OCI-LY7 (cell line): ENCODE measurements at regions not wholly inside any gene's neighbourhood (a gene's known extent, or its start where the extent isn't known, plus 50 kb on each side); places are given as distances from the start of the nearest gene placed in this dataset.

ENCODE experiments used
- EZH2phosphoT487 ChIP-seq: fragments of 200-600 bp; sonication (generic); IDR thresholded peaks from 2 replicates; pipeline ENCODE4 v1.6.1; 2018; ENCODE audit warnings: low read depth, borderline replicate concordance, mild to moderate bottlenecking, mixed run types, antibody characterized with exemption, low read length, moderate library complexity, mixed read lengths
- TF ChIP-seq, protein P1 (sequence below): fragments of 200-600 bp; sonication (generic); conservative IDR thresholded peaks from 2 replicates; pipeline ENCODE4 v1.5.1; 2014; ENCODE audit warnings: mild to moderate bottlenecking, antibody characterized with exemption, low read length, moderate library complexity, mixed read lengths

- TF ChIP-seq, protein P1, sequence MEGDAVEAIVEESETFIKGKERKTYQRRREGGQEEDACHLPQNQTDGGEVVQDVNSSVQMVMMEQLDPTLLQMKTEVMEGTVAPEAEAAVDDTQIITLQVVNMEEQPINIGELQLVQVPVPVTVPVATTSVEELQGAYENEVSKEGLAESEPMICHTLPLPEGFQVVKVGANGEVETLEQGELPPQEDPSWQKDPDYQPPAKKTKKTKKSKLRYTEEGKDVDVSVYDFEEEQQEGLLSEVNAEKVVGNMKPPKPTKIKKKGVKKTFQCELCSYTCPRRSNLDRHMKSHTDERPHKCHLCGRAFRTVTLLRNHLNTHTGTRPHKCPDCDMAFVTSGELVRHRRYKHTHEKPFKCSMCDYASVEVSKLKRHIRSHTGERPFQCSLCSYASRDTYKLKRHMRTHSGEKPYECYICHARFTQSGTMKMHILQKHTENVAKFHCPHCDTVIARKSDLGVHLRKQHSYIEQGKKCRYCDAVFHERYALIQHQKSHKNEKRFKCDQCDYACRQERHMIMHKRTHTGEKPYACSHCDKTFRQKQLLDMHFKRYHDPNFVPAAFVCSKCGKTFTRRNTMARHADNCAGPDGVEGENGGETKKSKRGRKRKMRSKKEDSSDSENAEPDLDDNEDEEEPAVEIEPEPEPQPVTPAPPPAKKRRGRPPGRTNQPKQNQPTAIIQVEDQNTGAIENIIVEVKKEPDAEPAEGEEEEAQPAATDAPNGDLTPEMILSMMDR, result no peak
- TF ChIP-seq EZH2phosphoT487, result no peak
Observed at GRCh38 chr6:91240878-91241603, 654.2 kb upstream of the MAP3K7 start.
